HG03108 (cell line): ENCODE measurements at regions not wholly inside any gene's neighbourhood (a gene's known extent, or its start where the extent isn't known, plus 50 kb on each side); places are given as distances from the start of the nearest gene placed in this dataset.

Source experiments
- ATAC-seq: cut with Tn5 transposase; IDR thresholded peaks from one replicate; pipeline ENCODE4 v1.9.1; 2021; ENCODE audit warnings: moderate library complexity; ENCODE audit not compliant: unreplicated experiment

GRCh38 chr3:168858327-168858726 is 762.6 kb upstream of the GOLIM4 start:
- ATAC-seq, result no peak

GRCh38 chr3:168850109-168850508 is 754.4 kb upstream of the GOLIM4 start:
- ATAC-seq, result no peak

GRCh38 chr3:168847291-168847883 is 751.7 kb upstream of the GOLIM4 start:
- no peak for ATAC-seq

DNA sequence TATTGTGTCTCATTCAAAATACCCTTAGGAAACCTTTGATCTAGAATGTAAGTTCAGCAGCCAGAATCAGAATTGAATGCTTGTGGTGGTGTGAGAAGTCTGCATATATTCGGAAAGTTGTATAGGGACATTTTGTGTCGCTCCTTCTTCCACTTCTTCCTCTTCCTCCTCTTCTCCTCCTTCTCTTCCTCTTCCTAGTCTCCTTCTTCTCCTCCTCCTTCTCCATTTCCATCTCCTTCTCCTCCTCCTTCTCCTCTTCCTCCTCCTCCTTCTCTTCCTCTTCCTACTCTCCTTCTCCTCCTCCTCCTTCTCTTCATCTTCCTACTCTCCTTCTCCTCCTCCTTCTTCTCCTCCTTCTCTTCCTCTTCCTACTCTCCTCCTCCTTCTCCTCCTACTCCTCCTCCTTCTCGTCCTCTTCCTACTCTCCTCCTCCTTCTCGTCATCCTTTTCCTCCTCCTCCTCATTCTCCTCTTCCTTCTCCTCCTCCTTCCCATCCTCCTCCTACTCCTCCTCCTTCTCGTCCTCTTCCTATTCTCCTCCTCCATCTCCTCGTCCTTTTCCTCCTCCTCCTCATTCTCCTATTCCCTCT is 749.3 kb upstream of the GOLIM4 start:
- ATAC-seq, result no peak

- no peak for ATAC-seq
These were observed 748.7 kb upstream of the GOLIM4 start for GRCh38 chr3:168844472-168844871.

DNA sequence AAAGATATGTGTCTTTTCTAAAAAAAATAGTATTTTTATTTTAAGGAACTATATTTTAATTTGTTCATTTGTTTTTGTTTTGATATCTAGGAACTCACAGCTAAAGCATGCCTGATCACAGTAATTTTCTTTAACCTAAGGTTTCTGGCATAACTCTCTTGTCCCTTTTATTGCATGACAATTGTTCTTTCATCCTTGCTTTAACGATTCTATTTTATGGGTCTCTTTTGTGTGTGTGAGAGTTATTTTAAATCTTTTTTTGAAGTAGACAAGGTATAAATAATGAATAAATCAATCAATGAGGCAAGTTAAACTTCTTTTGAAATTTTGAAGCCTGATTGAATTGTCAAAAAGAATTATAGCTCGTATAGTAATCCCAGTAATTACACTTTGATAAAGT is 747.8 kb upstream of the GOLIM4 start:
- no peak for ATAC-seq

DNA sequence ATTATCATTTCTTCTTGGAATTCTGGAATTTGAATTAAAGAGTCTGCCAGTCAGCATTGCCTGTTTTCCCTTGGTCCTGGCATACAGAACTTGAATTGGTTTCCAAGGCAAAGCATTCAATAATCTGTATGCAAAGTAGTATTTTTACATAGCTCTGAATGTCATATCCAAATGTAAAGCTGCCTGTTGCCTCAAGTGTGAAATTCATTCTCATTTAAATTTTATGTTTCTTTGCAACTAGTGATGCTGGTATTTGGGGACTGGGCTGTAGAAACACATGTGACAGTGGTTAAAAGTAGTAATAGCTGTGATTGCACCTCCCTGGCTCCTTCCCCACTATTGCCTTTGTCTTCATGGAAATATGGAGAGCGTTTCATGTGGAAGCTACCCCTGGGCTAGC is 743.9 kb upstream of the GOLIM4 start:
- ATAC-seq, result no peak

DNA sequence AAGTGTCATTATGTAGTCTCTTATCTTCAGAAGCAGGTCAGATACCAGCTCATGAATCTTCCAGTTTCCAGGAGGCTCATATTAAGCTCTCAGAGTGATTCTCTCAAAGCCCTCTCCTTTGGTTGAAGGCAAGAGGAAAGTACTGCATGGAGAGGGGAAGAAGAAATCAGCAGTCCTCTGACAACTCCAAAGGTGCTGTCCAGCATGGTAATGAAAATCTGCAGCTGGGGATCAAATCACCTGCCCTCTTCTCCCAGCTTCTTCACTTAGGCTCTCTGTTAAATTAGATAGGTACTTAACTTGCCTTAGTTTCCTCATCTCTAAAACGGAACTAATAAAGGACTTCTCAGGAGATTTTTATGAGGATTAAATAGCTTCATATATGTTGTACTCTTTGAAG is 738.8 kb upstream of the GOLIM4 start:
- ATAC-seq, result no peak

DNA sequence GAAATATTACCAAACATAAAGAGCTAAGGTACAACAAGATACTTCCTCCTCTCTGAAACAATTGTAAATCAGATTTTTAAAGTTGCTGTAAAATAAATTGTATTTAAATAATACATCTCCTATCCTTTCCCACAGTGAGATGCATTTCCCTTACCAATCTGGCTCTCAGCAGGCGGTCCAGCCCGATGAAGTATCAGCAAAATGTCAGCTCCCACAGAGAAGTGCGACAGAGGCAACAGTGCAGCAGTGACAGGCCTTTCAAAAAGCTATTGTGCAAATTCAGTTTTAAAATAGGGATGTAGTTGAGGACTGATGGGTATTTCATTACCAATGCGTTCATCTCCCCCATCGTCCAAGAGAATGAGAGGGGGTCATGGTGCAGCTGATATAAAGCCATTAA is 733.2 kb upstream of the GOLIM4 start:
- ATAC-seq, result no peak

GRCh38 chr3:168828536-168828935 is 732.8 kb upstream of the GOLIM4 start:
- no peak for ATAC-seq

DNA sequence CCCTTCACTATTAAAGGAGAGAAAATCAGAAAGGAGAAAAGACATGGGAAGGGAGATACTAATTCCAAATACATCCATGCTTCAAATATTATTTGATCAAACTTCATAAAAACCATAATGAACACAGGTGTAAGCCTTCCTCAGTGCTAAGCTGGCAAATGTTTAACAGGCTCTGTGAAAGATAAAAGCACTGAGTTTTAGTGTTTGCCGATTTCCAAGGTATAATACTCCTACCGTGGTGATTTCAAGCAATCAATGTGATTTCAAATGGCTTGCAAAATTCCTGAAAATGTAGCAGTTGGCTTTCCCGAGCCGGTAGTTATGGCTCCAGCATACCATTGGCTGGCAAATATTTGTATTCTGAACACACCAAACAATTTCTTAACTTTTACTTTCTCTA is 732.3 kb upstream of the GOLIM4 start:
- no peak for ATAC-seq

- ATAC-seq, result no peak
These were observed 728.4 kb upstream of the GOLIM4 start for GRCh38 chr3:168824107-168824506.

- no peak for ATAC-seq
These were observed 727.7 kb upstream of the GOLIM4 start for GRCh38 chr3:168823466-168823865.

DNA sequence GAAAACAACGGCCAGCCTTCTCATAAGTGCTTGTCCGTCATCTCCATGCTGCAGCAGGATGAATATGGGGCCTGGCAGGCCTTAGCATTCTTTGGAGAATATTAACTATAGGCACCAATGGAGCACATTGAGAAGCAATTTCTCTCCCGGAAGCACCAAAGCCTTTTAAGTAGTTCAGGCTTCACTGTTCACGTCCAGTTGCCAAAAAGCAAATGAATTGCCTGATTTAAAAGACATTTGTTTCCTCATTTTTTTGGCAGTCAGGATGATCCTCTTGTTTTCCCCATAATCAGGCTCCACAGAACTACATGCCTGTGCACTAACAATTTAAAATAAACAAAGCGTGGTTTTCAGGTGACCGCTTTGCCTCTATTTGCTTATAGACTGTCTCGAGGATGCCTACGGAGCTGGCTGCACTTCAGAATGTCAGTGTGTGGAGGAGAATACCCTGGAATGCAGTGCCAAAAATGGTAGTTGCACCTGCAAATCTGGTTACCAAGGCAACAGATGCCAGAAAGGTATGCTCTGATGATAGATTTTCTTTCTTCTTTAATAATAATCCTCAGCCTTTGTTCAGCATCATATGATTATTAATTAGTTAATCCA is 725.2 kb upstream of the GOLIM4 start:
- no peak for ATAC-seq

GRCh38 chr3:168817177-168817576 is 721.5 kb upstream of the GOLIM4 start:
- ATAC-seq, result no peak

DNA sequence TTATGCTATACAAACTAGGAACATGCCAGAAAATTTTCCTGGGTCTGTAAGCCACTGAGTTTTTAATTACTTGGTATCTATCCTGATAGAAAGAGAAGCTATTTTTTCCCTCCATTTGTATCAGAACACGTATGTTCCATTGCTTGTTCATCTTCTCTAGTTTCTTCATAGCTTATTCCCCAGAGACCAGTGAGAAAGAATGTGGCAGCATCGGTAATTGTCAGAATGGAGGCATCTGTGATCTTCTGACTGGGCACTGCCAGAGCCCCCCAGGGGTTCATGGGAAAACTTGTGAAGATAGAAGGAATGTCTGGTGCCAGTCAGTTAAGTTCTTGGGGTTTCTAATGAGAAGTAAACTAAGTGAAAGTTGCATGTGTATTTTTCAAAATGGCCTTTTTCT is 720.2 kb upstream of the GOLIM4 start:
- ATAC-seq, result no peak

DNA sequence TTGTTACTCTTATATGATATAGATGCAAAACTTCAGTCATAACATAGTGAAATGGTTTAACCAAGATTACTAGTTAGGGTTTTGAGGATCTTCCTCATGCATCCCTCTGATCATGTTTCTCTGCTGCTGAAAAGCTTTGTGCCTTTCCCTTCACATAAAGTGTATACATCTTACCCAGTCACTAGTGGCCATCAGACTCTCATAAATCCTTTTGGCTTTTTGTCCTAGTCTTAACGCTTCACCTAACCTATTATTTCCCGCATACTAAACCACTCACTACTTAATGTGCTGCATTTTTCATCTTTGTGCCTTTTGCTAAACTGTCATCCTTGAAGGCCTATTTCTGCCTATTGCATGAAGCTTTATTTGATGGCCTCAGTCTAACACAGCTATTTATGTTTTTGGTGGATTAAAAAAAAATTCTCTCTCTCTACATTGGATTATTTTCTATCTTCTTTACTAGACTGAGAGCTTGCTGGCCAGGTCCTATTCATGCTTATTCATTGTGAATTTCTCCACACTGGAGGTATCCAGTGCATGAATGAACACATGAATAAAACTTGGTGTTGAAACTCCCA is 717.6 kb upstream of the GOLIM4 start:
- no peak for ATAC-seq

- ATAC-seq, result no peak
These were observed 716.5 kb upstream of the GOLIM4 start for GRCh38 chr3:168812234-168812633.

- no peak for ATAC-seq
These were observed 712.9 kb upstream of the GOLIM4 start for GRCh38 chr3:168808596-168808995.

GRCh38 chr3:168807448-168807847 is 711.7 kb upstream of the GOLIM4 start:
- no peak for ATAC-seq

GRCh38 chr3:168806871-168807270 is 711.1 kb upstream of the GOLIM4 start:
- no peak for ATAC-seq

- no peak for ATAC-seq
These were observed 707.8 kb upstream of the GOLIM4 start for GRCh38 chr3:168803536-168803935.
